Testis (tissue), 2 donors: ENCODE measurements at regions not wholly inside any gene's neighbourhood (a gene's known extent, or its start where the extent isn't known, plus 50 kb on each side); places are given as distances from the start of the nearest gene placed in this dataset.

Source experiments
- DNase-seq: peaks from one replicate; pipeline ENCODE4 v3.0.0-alpha.2; 2019
- H3K27ac ChIP-seq, 2 donors: fragments of 200-600 bp; sonication (generic); one replicate each; pipeline ENCODE4 v1.5.1; 2019
- H3K27me3 ChIP-seq: fragments of 200-600 bp; sonication (generic); one replicate; pipeline ENCODE4 v1.5.1; 2019
- H3K36me3 ChIP-seq: fragments of 200-600 bp; sonication (generic); one replicate; pipeline ENCODE4 v1.5.1; 2017; ENCODE audit warnings: low read depth; ENCODE audit errors: missing control alignments
- H3K4me1 ChIP-seq: fragments of 200-600 bp; sonication (generic); one replicate; pipeline ENCODE4 v1.5.1; 2019
- H3K4me3 ChIP-seq, 2 donors: fragments of 200-600 bp; sonication (generic); one replicate each; pipeline ENCODE4 v1.5.1; 2017 to 2019
- H3K9me3 ChIP-seq: fragments of 200-600 bp; sonication (generic); one replicate; pipeline ENCODE4 v1.5.1; 2017
- CTCF ChIP-seq, 3 experiments: fragments of 450-650 bp in 2 of 3; fragments of 200-600 bp in 1 of 3; sonication (generic) in 1 of 3; IDR thresholded peaks; one replicate each; pipeline ENCODE4 v1.5.1; 2016 to 2019; ENCODE audit warnings: antibody characterized with exemption in 3 of 3, mild to moderate bottlenecking in 2 of 3, moderate library complexity in 1 of 3
- POLR2A ChIP-seq: fragments of 450-650 bp; IDR thresholded peaks from one replicate; pipeline ENCODE4 v1.6.1; 2017; ENCODE audit warnings: antibody characterized with exemption, mild to moderate bottlenecking, moderate library complexity
- WGBS, 2 donors: methylation state at CpG; one replicate each; pipeline ENCODE4 v1.1.5; 2018; 5-methylcytosine and 5-hydroxymethylcytosine counted together
- intact Hi-C: fragments of 100-400 bp; cut with DNase I; formaldehyde crosslinking; loops from one replicate; pipeline ENCODE4 v1.15.1; 2023; ENCODE audit warnings: low total_unique reads

- no peak overlapping the region for H3K4me3 ChIP-seq
- no peak for TF ChIP-seq CTCF (IDR thresholded peaks at IDR 0.05)
- TF ChIP-seq POLR2A: no peak
- no peaks in the 10 kb centered on the region for H3K36me3 ChIP-seq
- H3K4me1 ChIP-seq: no peaks in the 10 kb centered on the region
- 81 to 88% methylated on average over 5 of the region's 5 CpGs for WGBS, 2 donors
- H3K27ac ChIP-seq: no peak overlapping the region
- intact Hi-C loops: no loop called here
- DNase-seq: no peak
- H3K9me3 ChIP-seq: no peaks in the 10 kb centered on the region
- no peaks in the 10 kb centered on the region for H3K27me3 ChIP-seq
Observed at GRCh38 chr4:176583278-176583677, 209.4 kb downstream of the VEGFC start.

DNA sequence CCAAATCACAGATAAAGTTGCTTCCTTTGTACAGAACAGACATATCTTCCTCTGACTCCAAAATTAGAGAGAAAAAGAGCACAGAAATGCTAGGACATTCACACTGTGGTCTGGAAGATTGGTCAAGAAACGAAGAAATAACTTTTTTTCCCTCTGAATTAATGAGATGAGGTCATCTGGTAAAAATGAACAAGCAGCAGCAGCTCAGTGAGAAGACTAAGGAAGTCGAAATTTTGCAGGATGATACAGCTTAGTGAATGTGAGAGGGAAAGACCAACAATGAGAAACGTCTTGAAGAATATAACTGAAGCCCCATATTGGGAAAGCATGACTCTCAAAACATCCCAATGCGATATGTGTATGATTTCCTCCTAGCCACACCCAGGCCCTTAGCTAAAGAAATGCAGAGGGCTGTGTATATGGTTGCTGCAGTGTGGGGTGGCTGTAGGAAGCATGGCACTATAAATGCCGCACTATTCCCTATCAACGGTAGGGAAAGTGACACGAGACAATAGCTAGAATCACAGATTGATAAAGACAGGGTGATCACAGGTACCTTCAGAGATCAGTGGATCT is 208.6 kb downstream of the VEGFC start:
- TF ChIP-seq POLR2A (no peak), CTCF (IDR thresholded peaks at IDR 0.05) (no peak)
- Histone ChIP-seq H3K4me3 (no peak overlapping the region), H3K4me1 (no peaks in the 10 kb centered on the region), H3K9me3 (no peaks in the 10 kb centered on the region), H3K27me3 (no peaks in the 10 kb centered on the region), H3K36me3 (no peaks in the 10 kb centered on the region), H3K27ac (no peak overlapping the region)
- no peak for DNase-seq
- 77 to 86% methylated on average over 7 of the region's 7 CpGs for WGBS, 2 donors
- intact Hi-C loops: no loop called here

- no peak overlapping the region for H3K27ac ChIP-seq
- no peaks in the 10 kb centered on the region for H3K9me3 ChIP-seq
- H3K4me3 ChIP-seq: no peak overlapping the region
- H3K36me3 ChIP-seq: no peaks in the 10 kb centered on the region
- WGBS, 2 donors: 25 to 29% methylated on average over 2 of the region's 2 CpGs
- intact Hi-C loops: no loop called here
- DNase-seq: no peak
- no peaks in the 10 kb centered on the region for H3K27me3 ChIP-seq
- TF ChIP-seq CTCF (IDR thresholded peaks at IDR 0.05) (no peak), POLR2A (no peak)
- no peaks in the 10 kb centered on the region for H3K4me1 ChIP-seq
Observed at GRCh38 chr4:176587920-176588319, 204.8 kb downstream of the VEGFC start.

DNA sequence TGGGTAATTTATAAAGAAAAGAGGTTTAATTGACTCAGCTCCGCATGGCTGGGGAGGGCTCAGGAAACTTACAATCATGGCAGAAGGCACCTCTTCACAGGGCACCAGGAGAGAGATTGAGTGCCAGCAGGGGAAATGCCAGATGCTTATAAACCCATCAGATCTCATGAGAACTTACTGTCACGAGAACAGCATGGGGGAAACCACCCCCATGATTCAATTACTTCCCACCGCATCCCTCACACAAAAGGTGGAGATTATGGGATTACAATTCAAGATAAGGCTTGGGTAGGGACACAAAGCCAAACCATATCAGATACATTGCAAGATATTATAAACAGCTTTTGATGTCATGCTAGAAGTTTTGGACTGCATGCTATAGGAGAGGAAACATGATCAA is 204.3 kb downstream of the VEGFC start:
- H3K4me1 ChIP-seq: no peaks in the 10 kb centered on the region
- no peaks in the 10 kb centered on the region for H3K9me3 ChIP-seq
- WGBS, 2 donors: 90 to 92% methylated on average over 3 of the region's 3 CpGs
- TF ChIP-seq CTCF (IDR thresholded peaks at IDR 0.05) (no peak), POLR2A (no peak)
- no peak overlapping the region for H3K4me3 ChIP-seq
- no peaks in the 10 kb centered on the region for H3K36me3 ChIP-seq
- H3K27ac ChIP-seq: no peak overlapping the region
- no peaks in the 10 kb centered on the region for H3K27me3 ChIP-seq
- intact Hi-C loops: no loop called here
- DNase-seq: no peak

- no peak overlapping the region for H3K27ac ChIP-seq
- TF ChIP-seq POLR2A (no peak), CTCF (IDR thresholded peaks at IDR 0.05) (no peak)
- H3K4me3 ChIP-seq: no peak overlapping the region
- H3K27me3 ChIP-seq: no peaks in the 10 kb centered on the region
- no peaks in the 10 kb centered on the region for H3K36me3 ChIP-seq
- no peaks in the 10 kb centered on the region for H3K4me1 ChIP-seq
- H3K9me3 ChIP-seq: no peaks in the 10 kb centered on the region
- intact Hi-C loops: no loop called here
- no peak for DNase-seq
- 72 to 76% methylated on average over 2 of the region's 2 CpGs for whole genome bisulfite sequencing, 2 donors
Observed at GRCh38 chr4:176592976-176593670, 199.6 kb downstream of the VEGFC start.
